NT2/D1 (cell line): ENCODE measurements at regions not wholly inside any gene's neighbourhood (a gene's known extent, or its start where the extent isn't known, plus 50 kb on each side); places are given as distances from the start of the nearest gene placed in this dataset.

Experiments used
- YY1 ChIP-seq: IDR thresholded peaks from 2 replicates; pipeline ENCODE4 v1.6.1; 2011; ENCODE audit not compliant: insufficient read length, insufficient read depth
- ZNF274 ChIP-seq: IDR thresholded peaks from 2 replicates; pipeline ENCODE4 v1.6.1; 2011; ENCODE audit warnings: mild to moderate bottlenecking, low read depth, low read length

DNA sequence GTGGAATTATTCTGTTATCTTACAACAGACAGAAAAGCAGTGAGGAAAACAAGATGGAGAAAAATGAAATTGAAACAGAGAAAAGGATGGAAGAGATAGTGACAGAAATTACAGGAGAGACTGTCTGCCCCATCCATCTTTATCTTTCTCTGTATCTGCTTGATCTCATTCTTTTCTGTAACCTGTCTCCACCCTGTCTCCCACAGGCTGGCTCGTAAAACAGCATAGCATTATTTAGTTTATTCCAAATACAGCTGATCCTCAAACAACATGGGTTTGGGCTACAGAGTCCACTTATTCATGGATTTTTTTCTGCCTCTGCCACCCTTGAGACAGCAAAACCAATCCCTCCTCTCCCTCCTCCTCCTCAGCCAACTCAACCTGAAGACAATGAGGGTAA is 482.3 kb upstream of the JARID2 start:
- TF ChIP-seq ZNF274: no peak
- no peak for TF ChIP-seq YY1
